ENCODE measurements at regions not wholly inside any gene's neighbourhood (a gene's known extent, or its start where the extent isn't known, plus 50 kb on each side); places are given as distances from the start of the nearest gene placed in this dataset.
"Not testable (repeated sequence)": the region's sequence is repeated elsewhere in the genome, so short reads cannot be mapped to it uniquely, and the experiment has no call there.

- in situ Hi-C loops (cut with HindIII; ENCODE audit: low sequenced_read_pairs) = no loop called here
These were observed 79.0 kb upstream of the CDH7 start for GRCh38 chr18:65671621-65672415.

GRCh38 chr18:65670145-65670544 lies 80.7 kb upstream of the CDH7 start:
- in situ Hi-C loops (cut with HindIII; ENCODE audit: low sequenced_read_pairs) = not testable (repeated sequence)

GRCh38 chr18:65661391-65661790 lies 89.4 kb upstream of the CDH7 start:
- in situ Hi-C loops (cut with HindIII; ENCODE audit: low sequenced_read_pairs) = no loop called here

- in situ Hi-C loops (cut with HindIII; ENCODE audit: low sequenced_read_pairs) = no loop called here
These were observed 90.9 kb upstream of the CDH7 start for GRCh38 chr18:65659912-65660311.

GRCh38 chr18:65659312-65659711 lies 91.5 kb upstream of the CDH7 start:
- in situ Hi-C loops (cut with HindIII; ENCODE audit: low sequenced_read_pairs) = no loop called here

GRCh38 chr18:65651192-65651591 lies 99.6 kb upstream of the CDH7 start:
- in situ Hi-C loops (cut with HindIII; ENCODE audit: low sequenced_read_pairs) = no loop called here

GRCh38 chr18:65632236-65632635 lies 118.6 kb upstream of the CDH7 start:
- in situ Hi-C loops (cut with HindIII; ENCODE audit: low sequenced_read_pairs) = no loop called here

GRCh38 chr18:65631766-65632165 lies 119.0 kb upstream of the CDH7 start:
- in situ Hi-C loops (cut with HindIII; ENCODE audit: low sequenced_read_pairs) = no loop called here

- in situ Hi-C loops (cut with HindIII; ENCODE audit: low sequenced_read_pairs) = no loop called here
These were observed 122.4 kb upstream of the CDH7 start for GRCh38 chr18:65628390-65628789.

- in situ Hi-C loops (cut with HindIII; ENCODE audit: low sequenced_read_pairs) = no loop called here
These were observed 127.1 kb upstream of the CDH7 start for GRCh38 chr18:65623676-65624075.

GRCh38 chr18:65622436-65622835 lies 128.4 kb upstream of the CDH7 start:
- in situ Hi-C loops (cut with HindIII; ENCODE audit: low sequenced_read_pairs) = no loop called here

- in situ Hi-C loops (cut with HindIII; ENCODE audit: low sequenced_read_pairs) = no loop called here
These were observed 130.6 kb upstream of the CDH7 start for GRCh38 chr18:65620076-65620696.

GRCh38 chr18:65610939-65611338 lies 139.9 kb upstream of the CDH7 start:
- in situ Hi-C loops (cut with HindIII; ENCODE audit: low sequenced_read_pairs) = no loop called here

GRCh38 chr18:65608471-65608870 lies 142.3 kb upstream of the CDH7 start:
- in situ Hi-C loops (cut with HindIII; ENCODE audit: low sequenced_read_pairs) = no loop called here

- in situ Hi-C loops (cut with HindIII; ENCODE audit: low sequenced_read_pairs) = no loop called here
These were observed 143.7 kb upstream of the CDH7 start for GRCh38 chr18:65607161-65607560.

- in situ Hi-C loops (cut with HindIII; ENCODE audit: low sequenced_read_pairs) = no loop called here
These were observed 144.2 kb upstream of the CDH7 start for GRCh38 chr18:65606551-65607130.

- in situ Hi-C loops (cut with HindIII; ENCODE audit: low sequenced_read_pairs) = not testable (repeated sequence)
These were observed 145.5 kb upstream of the CDH7 start for GRCh38 chr18:65605352-65605751.

GRCh38 chr18:65601775-65602174 lies 149.0 kb upstream of the CDH7 start:
- in situ Hi-C loops (cut with HindIII; ENCODE audit: low sequenced_read_pairs) = no loop called here

- in situ Hi-C loops (cut with HindIII; ENCODE audit: low sequenced_read_pairs) = no loop called here
These were observed 158.4 kb upstream of the CDH7 start for GRCh38 chr18:65592435-65592834.

- in situ Hi-C loops (cut with HindIII; ENCODE audit: low sequenced_read_pairs) = no loop called here
These were observed 163.3 kb upstream of the CDH7 start for GRCh38 chr18:65587491-65587890.

GRCh38 chr18:65582094-65582493 lies 168.7 kb upstream of the CDH7 start:
- in situ Hi-C loops (cut with HindIII; ENCODE audit: low sequenced_read_pairs) = not testable (repeated sequence)

- in situ Hi-C loops (cut with HindIII; ENCODE audit: low sequenced_read_pairs) = no loop called here
These were observed 181.9 kb upstream of the CDH7 start for GRCh38 chr18:65568866-65569265.
